Nephron (organoid): ENCODE measurements at regions not wholly inside any gene's neighbourhood (a gene's known extent, or its start where the extent isn't known, plus 50 kb on each side); places are given as distances from the start of the nearest gene placed in this dataset.

Experiments
- H3K27ac Mint-ChIP-seq, 3 experiments: 2 replicates each; pipeline ENCODE4 v1.8.0; 2020; ENCODE audit warnings: mixed read lengths in 3 of 3, mild to moderate bottlenecking in 2 of 3, moderate library complexity in 1 of 3
- H3K27me3 Mint-ChIP-seq: 2 replicates; pipeline ENCODE4 v1.8.0; 2021; ENCODE audit warnings: low read depth, mild to moderate bottlenecking, moderate library complexity, mixed read lengths
- H3K36me3 Mint-ChIP-seq: 2 replicates; pipeline ENCODE4 v1.8.0; 2020; ENCODE audit warnings: low read depth, mixed read lengths
- H3K4me1 Mint-ChIP-seq: 2 replicates; pipeline ENCODE4 v1.8.0; 2020; ENCODE audit warnings: mixed read lengths
- H3K4me3 Mint-ChIP-seq, 3 experiments: 2 replicates each; pipeline ENCODE4 v1.8.0; 2020; ENCODE audit warnings: mild to moderate bottlenecking in 3 of 3, mixed read lengths in 3 of 3, moderate library complexity in 2 of 3
- H3K9me3 Mint-ChIP-seq: 2 replicates; pipeline ENCODE4 v1.8.0; 2020; ENCODE audit warnings: mixed read lengths
- CTCF ChIP-seq, 3 experiments: fragments of 200-600 bp; sonication (generic); IDR thresholded peaks; one replicate each; pipeline ENCODE4 v1.5.0; 2021; ENCODE audit warnings: antibody characterized with exemption in 3 of 3; ENCODE audit not compliant: unreplicated experiment in 3 of 3

- TF ChIP-seq CTCF (IDR thresholded peaks at IDR 0.05; ENCODE audit: unreplicated experiment in 3 of 3): no peak
- H3K4me3 Mint-ChIP-seq: no peak overlapping the region
- no peaks in the 10 kb centered on the region for H3K4me1 Mint-ChIP-seq
- H3K36me3 Mint-ChIP-seq: no peaks in the 10 kb centered on the region
- H3K27ac Mint-ChIP-seq: no peak overlapping the region
- H3K9me3 Mint-ChIP-seq: no peaks in the 10 kb centered on the region
- no peaks in the 10 kb centered on the region for H3K27me3 Mint-ChIP-seq
Observed at GRCh38 chr15:61545763-61546162, 316.7 kb upstream of the RORA start.

DNA sequence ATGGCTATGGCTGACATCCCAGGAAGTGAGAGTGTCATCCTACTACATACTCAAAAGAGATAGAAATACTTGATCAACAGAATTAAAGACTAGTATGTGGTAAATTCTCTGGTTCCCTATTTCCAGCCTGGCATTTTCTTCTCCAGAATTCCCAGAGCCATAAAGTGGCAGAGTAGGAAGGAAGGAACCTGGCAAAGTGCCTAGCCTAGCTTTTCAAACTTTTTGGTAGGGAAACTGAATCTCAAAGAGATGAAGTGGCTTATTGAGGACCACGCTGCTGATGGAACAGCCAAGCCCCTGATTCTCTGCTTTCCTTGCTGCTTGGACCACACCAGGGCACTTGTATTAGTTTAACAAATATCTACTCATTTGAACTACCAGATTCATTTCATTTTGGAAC, 312.4 kb upstream of the RORA start:
- Mint-ChIP-seq H3K27me3 (peaks cover 14% of the 10 kb centered on the region), H3K9me3 (no peaks in the 10 kb centered on the region), H3K4me3 (no peak overlapping the region), H3K27ac (no peak overlapping the region), H3K36me3 (no peaks in the 10 kb centered on the region), H3K4me1 (no peaks in the 10 kb centered on the region)
- no peak for TF ChIP-seq CTCF (IDR thresholded peaks at IDR 0.05; ENCODE audit: unreplicated experiment in 3 of 3)

GRCh38 chr15:61537337-61537736, 308.2 kb upstream of the RORA start:
- H3K27me3 Mint-ChIP-seq: peaks cover 14% of the 10 kb centered on the region
- H3K4me1 Mint-ChIP-seq: no peaks in the 10 kb centered on the region
- H3K27ac Mint-ChIP-seq: no peak overlapping the region
- H3K36me3 Mint-ChIP-seq: no peaks in the 10 kb centered on the region
- H3K4me3 Mint-ChIP-seq: no peak overlapping the region
- no peaks in the 10 kb centered on the region for H3K9me3 Mint-ChIP-seq
- no peak for TF ChIP-seq CTCF (IDR thresholded peaks at IDR 0.05; ENCODE audit: unreplicated experiment in 3 of 3)

DNA sequence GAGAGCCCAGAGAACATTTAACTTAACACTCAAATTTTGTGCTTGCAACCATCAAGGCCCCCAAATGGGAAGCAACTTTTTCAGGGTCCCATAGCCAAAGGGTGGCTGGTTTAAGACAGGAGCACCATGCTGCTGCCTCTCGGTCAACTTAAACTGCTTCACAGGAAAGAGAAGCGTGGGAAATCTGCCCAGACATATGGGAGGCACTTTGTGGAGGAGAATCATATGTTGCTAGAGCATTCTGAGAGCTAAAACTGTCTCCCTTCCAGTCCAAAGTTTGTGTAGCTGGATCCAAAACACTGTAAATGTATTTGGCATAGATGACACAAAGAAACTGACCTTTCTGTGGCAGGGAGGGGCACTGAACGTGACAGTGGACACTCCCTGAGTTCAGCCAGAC, 305.9 kb upstream of the RORA start:
- Mint-ChIP-seq H3K27ac (no peak overlapping the region), H3K36me3 (no peaks in the 10 kb centered on the region), H3K4me3 (no peak overlapping the region), H3K4me1 (no peaks in the 10 kb centered on the region), H3K27me3 (peaks cover 14% of the 10 kb centered on the region), H3K9me3 (no peaks in the 10 kb centered on the region)
- TF ChIP-seq CTCF (IDR thresholded peaks at IDR 0.05; ENCODE audit: unreplicated experiment in 3 of 3): no peak

DNA sequence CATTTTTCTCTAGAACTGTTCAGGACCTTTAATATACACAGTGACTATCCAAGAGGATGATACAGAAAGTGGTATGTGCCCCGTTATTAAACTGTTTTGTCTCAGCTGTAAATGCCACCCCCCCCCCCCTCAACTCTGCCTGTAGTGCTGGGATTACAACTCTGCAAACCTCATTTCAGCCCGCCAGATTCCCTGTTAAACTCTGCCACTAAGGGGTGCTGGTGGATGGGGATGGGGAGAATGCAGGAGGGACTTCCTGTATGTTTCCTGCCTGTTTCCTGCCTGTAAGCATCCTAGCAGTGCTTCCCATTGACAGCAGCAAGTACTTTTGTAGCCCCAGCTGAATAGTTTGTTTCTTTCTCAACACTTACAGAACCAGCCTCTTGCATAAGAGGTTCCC, 301.7 kb upstream of the RORA start:
- no peaks in the 10 kb centered on the region for H3K27me3 Mint-ChIP-seq
- H3K36me3 Mint-ChIP-seq: no peaks in the 10 kb centered on the region
- no peak for TF ChIP-seq CTCF (IDR thresholded peaks at IDR 0.05; ENCODE audit: unreplicated experiment in 3 of 3)
- H3K4me3 Mint-ChIP-seq: no peak overlapping the region
- no peaks in the 10 kb centered on the region for H3K9me3 Mint-ChIP-seq
- H3K4me1 Mint-ChIP-seq: peaks cover 18% of the 10 kb centered on the region
- no peak overlapping the region for H3K27ac Mint-ChIP-seq

- Mint-ChIP-seq H3K4me1 (peaks cover 18% of the 10 kb centered on the region), H3K27me3 (peaks cover 6% of the 10 kb centered on the region), H3K27ac (peak overlapping the region; percentile 17 to 52 (median 43)), H3K36me3 (no peaks in the 10 kb centered on the region), H3K4me3 (no peak overlapping the region), H3K9me3 (no peaks in the 10 kb centered on the region)
- TF ChIP-seq CTCF (IDR thresholded peaks at IDR 0.05; ENCODE audit: unreplicated experiment in 3 of 3): no peak
Observed at GRCh38 chr15:61528581-61528910, 299.4 kb upstream of the RORA start.
